ENCODE measurements at regions not wholly inside any gene's neighbourhood (a gene's known extent, or its start where the extent isn't known, plus 50 kb on each side); places are given as distances from the start of the nearest gene placed in this dataset.
"Not testable (repeated sequence)": the region's sequence is repeated elsewhere in the genome, so short reads cannot be mapped to it uniquely, and the experiment has no call there.

DNA sequence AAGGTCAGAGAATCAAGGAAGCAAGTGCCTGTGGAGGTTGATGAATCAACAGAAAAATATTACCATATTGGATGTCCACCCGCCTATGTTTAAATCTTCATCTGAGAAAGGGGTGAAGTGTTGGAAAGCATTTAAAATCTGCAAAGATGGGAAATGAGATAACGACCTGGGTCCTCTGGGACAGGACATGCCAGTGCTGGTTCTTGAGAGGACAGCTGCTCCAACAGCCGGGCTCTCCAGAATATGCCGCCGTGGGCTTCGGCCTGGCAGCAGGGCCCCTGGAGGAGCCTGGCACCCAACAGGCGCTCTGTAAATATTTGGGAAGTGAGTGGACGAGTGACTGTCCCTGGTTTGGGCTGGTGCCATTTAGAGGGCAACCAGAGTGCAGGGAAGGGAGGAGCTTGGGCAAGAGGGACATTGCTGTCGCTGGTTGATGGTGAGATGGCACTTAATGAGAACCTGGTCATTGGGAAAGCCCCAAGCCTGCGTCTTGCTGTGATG lies 129.9 kb downstream of the KCNA5 start:
- Mint-ChIP-seq H3K9me3 (no peaks in the 10 kb centered on the region), H3K4me3 (no peak overlapping the region), H3K27ac (no peak overlapping the region), H3K36me3 (ENCODE audit: low read depth) (no peaks in the 10 kb centered on the region), H3K4me1 (ENCODE audit: low read depth) (no peaks in the 10 kb centered on the region), H3K27me3 (peaks cover 27% of the 10 kb centered on the region)
- no peak for ATAC-seq (ENCODE audit: poor library complexity)
- CTCF ChIA-PET: no interaction called here
- DNase-seq: no peak
- peaks cover 0 to 4% of the 10 kb centered on the region in 2 experiments for H3K9me3 ChIP-seq (ENCODE audit: control insufficient read depth in 1 of 2, insufficient read depth in 1 of 2, low read length in 2 of 2)
- intact Hi-C loops (cut with DNase I, micrococcal nuclease): no loop called here
- no peaks in the 10 kb centered on the region for H3K4me1 ChIP-seq (ENCODE audit: insufficient read depth, low read length)
- no peak for TF ChIP-seq CTCF (IDR thresholded peaks at IDR 0.05)
- H3K27me3 ChIP-seq (ENCODE audit: control insufficient read depth in 1 of 2, insufficient read depth in 2 of 2, low read length in 2 of 2): no peaks in the 10 kb centered on the region
- no peak overlapping the region for H3K4me3 ChIP-seq (ENCODE audit: low read length)
- no peak overlapping the region for H3K27ac ChIP-seq (ENCODE audit: low read depth in 1 of 2, low read length in 2 of 2)
- no peaks in the 10 kb centered on the region for H3K36me3 ChIP-seq (ENCODE audit: insufficient read depth, low read length)
- POLR2A ChIA-PET: no interaction called here

DNA sequence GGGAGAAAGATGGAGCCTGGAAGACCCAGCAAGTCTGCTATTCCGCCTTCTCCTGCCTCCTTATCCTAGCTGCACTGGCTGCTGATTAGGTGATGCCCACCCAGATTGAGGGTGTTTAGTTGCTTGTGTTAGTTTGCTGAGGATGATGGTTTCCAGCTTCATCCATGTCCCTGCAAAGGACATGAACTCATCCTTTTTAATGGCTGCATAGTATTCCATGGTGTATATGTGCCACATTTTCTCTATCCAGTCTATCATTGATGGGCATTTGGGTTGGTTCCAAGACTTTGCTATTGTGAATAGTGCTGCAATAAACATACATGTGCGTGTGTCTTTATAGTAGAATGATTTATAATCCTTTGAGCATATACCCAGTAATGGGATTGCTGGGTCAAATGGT lies 131.7 kb downstream of the KCNA5 start:
- not testable (repeated sequence) for H3K9me3 Mint-ChIP-seq; ATAC-seq (ENCODE audit: poor library complexity)
- H3K27me3 Mint-ChIP-seq: peaks cover 22% of the 10 kb centered on the region

DNA sequence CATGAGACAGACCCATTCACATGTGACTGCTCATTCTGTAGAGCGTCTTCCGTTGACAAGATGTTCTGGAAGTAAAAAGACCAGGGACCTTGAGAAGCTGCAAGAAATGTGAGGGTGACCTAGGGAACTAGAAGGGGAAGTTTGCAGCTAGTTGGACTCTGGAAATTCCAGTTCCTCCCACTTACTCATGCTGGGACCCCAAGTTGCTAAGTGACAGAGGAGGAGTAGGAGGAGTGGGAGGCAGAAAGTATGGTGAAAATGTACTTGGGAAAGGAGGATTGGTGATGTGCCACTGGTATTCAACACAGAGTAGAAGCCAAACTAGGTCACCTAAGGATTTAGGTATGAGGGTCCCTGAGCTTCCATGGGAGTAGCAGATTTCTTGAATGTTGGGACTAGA lies 132.4 kb downstream of the KCNA5 start:
- Histone ChIP-seq H3K27ac (ENCODE audit: low read depth in 1 of 2, low read length in 2 of 2) (no peak overlapping the region), H3K9me3 (ENCODE audit: control insufficient read depth in 1 of 2, insufficient read depth in 1 of 2, low read length in 2 of 2) (peaks cover 0 to 6% of the 10 kb centered on the region in 2 experiments), H3K4me3 (ENCODE audit: low read length) (no peak overlapping the region), H3K36me3 (ENCODE audit: insufficient read depth, low read length) (no peaks in the 10 kb centered on the region), H3K27me3 (ENCODE audit: control insufficient read depth in 1 of 2, insufficient read depth in 2 of 2, low read length in 2 of 2) (no peaks in the 10 kb centered on the region), H3K4me1 (ENCODE audit: insufficient read depth, low read length) (no peaks in the 10 kb centered on the region)
- intact Hi-C loops (cut with DNase I, micrococcal nuclease): no loop called here
- no peak for TF ChIP-seq CTCF (IDR thresholded peaks at IDR 0.05)
- no peak overlapping the region for H3K4me3 Mint-ChIP-seq
- H3K27ac Mint-ChIP-seq: no peak overlapping the region
- DNase-seq (no peak), ATAC-seq (ENCODE audit: poor library complexity) (no peak)
- H3K36me3 Mint-ChIP-seq (ENCODE audit: low read depth): no peaks in the 10 kb centered on the region
- ChIA-PET CTCF (interaction anchor here (0.6 kb wide), 1 partner anchor 342 kb away, joined by 3 read pairs; no protein-coding TSS in a partner anchor), POLR2A (no interaction called here)
- no peaks in the 10 kb centered on the region for H3K9me3 Mint-ChIP-seq
- peaks cover 22% of the 10 kb centered on the region for H3K27me3 Mint-ChIP-seq
- no peaks in the 10 kb centered on the region for H3K4me1 Mint-ChIP-seq (ENCODE audit: low read depth)

More for the DNA sequence above, 131.7 kb downstream of the KCNA5 start:
- intact Hi-C loops (cut with DNase I, micrococcal nuclease); H3K36me3 ChIP-seq (ENCODE audit: insufficient read depth, low read length); DNase-seq; POLR2A ChIA-PET; H3K27me3 ChIP-seq (ENCODE audit: control insufficient read depth in 1 of 2, insufficient read depth in 2 of 2, low read length in 2 of 2); H3K4me3 Mint-ChIP-seq; H3K4me3 ChIP-seq (ENCODE audit: low read length); H3K9me3 ChIP-seq (ENCODE audit: control insufficient read depth in 1 of 2, insufficient read depth in 1 of 2, low read length in 2 of 2); H3K27ac Mint-ChIP-seq; H3K4me1 ChIP-seq (ENCODE audit: insufficient read depth, low read length); H3K36me3 Mint-ChIP-seq (ENCODE audit: low read depth); CTCF ChIA-PET; H3K4me1 Mint-ChIP-seq (ENCODE audit: low read depth); H3K27ac ChIP-seq (ENCODE audit: low read depth in 1 of 2, low read length in 2 of 2): not testable (repeated sequence)

DNA sequence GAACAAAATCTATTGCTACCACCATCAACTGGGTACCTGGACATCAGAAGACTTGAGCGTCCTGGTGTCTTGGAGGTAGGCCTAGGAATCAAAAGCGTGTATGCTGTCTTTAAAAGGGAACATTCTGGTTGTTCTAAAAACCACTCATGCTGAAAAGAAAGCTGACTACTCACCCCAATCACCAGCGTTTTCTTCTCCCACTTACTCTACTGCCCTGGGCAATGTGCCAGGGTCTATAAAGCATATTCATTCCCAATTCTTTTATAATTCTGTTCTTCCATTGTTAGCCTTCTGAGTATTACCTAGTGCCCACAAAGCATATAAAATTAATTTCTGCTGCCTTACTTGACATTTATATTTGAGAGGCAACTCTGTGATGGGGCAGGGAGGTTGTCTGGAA lies 133.4 kb downstream of the KCNA5 start:
- no peak for ATAC-seq (ENCODE audit: poor library complexity)
- no peak overlapping the region for H3K4me3 ChIP-seq (ENCODE audit: low read length)
- Mint-ChIP-seq H3K9me3 (no peaks in the 10 kb centered on the region), H3K27ac (no peak overlapping the region), H3K4me3 (no peak overlapping the region), H3K36me3 (ENCODE audit: low read depth) (no peaks in the 10 kb centered on the region), H3K4me1 (ENCODE audit: low read depth) (no peaks in the 10 kb centered on the region), H3K27me3 (peaks cover 13% of the 10 kb centered on the region)
- no peak for DNase-seq
- CTCF ChIA-PET: no interaction called here
- no peak overlapping the region for H3K27ac ChIP-seq (ENCODE audit: low read depth in 1 of 2, low read length in 2 of 2)
- POLR2A ChIA-PET: no interaction called here
- H3K36me3 ChIP-seq (ENCODE audit: insufficient read depth, low read length): no peaks in the 10 kb centered on the region
- no peaks in the 10 kb centered on the region for H3K27me3 ChIP-seq (ENCODE audit: control insufficient read depth in 1 of 2, insufficient read depth in 2 of 2, low read length in 2 of 2)
- H3K9me3 ChIP-seq (ENCODE audit: control insufficient read depth in 1 of 2, insufficient read depth in 1 of 2, low read length in 2 of 2): peaks cover 0 to 8% of the 10 kb centered on the region in 2 experiments
- intact Hi-C loops (cut with DNase I, micrococcal nuclease): no loop called here
- no peak for TF ChIP-seq CTCF (IDR thresholded peaks at IDR 0.05)
- no peaks in the 10 kb centered on the region for H3K4me1 ChIP-seq (ENCODE audit: insufficient read depth, low read length)

Data from CD4-positive, alpha-beta T cell (primary cell).